Frontal cortex (tissue), 3 donors: ENCODE measurements at regions not wholly inside any gene's neighbourhood (a gene's known extent, or its start where the extent isn't known, plus 50 kb on each side); places are given as distances from the start of the nearest gene placed in this dataset.
"Not testable (repeated sequence)": the region's sequence is repeated elsewhere in the genome, so short reads cannot be mapped to it uniquely, and the experiment has no call there.

Experiments
- DNase-seq, 2 donors: peaks; one replicate each; pipeline ENCODE4 v3.0.0; 2012; ENCODE audit warnings: low spot score in 2 of 2
- FAIRE-seq: peaks from 2 replicates; lab custom pipeline; 2012; peaks lifted over from hg19 to GRCh38; lab: Jason Lieb, UNC
- donor health status: control.
- donor health status: control.
- donor health status: control.

DNA sequence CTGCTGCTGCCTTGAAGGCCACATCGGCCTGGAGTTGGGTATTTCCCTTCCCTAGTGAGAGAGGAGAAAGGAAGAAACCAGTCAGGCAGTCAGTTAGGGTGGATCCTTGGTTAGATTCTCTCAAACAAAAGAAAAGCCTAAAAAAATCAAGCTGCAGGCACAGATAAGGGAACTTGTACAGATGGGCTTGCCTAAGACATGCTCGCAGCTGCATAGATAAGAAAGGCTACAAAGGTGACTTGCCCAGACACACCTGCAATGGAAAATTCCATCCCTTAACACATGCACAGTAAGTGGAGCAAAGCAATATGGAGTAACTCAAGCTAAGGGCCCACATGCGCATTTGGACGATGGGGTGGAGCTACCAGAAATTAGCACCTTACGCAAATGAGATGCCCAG lies 199.7 kb upstream of the ARPP21 start:
- FAIRE-seq: no peak
- no peak for DNase-seq

- no peak for DNase-seq
- FAIRE-seq: no peak
Measured at GRCh38 chr3:35440826-35441225, 198.5 kb upstream of the ARPP21 start.

DNA sequence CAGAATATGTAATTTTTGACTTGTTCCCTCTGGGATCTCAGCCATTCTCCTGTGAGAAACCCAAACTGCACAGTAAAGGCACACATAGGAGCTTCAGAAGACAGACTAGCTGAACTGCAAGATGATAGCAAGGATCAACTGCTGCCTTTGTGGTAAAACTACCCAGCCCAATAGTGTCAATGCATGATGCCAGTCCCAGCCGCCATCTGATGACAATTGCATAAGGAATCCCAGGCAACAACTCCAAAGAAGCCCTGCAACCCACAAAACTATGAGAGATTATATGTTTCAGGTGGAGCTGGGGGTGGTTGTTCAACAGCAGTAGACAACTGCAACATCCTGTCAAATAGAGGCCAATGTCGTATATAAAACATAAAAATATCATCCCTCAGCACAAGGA lies 192.4 kb upstream of the ARPP21 start:
- FAIRE-seq (no peak), DNase-seq (no peak)

- no peak for FAIRE-seq
- no peak for DNase-seq
Measured at GRCh38 chr3:35448121-35448520, 191.2 kb upstream of the ARPP21 start.

DNA sequence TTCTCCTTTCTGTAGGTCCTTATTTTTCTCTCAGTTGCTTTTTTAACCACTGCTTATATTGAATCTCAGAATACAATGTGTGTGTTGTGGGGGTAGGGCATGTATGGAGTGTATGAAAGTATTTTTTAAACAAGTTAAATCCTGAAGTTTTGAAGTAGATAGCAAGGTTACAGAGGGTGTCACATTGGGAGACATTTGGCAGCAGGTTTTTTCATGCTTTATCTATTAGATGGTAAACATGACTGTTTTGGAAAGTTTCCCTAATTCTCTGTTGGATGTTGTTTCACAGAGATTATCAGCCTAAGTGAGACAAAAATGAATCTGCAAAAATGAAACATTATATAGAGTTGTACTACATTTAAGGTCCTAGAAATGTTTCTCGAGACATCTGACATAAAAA lies 190.6 kb upstream of the ARPP21 start:
- DNase-seq (no peak), FAIRE-seq (no peak)

DNA sequence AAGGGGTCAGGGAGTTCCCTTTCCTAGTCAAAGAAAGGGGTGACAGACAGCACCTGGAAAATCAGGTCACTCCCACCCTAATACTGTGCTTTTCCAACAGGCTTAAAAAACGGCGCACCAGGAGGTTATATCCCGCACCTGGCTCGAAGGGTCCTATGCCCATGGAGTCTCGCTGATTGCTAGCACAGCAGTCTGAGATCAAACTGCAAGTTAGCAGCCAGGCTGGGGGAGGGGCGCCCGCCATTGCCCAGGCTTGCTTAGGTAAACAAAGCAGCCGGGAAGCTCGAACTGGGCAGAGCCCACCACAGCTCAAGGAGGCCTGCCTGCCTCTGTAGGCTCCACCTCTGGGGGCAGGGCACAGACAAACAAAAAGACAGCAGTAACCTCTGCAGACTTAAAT lies 184.5 kb upstream of the ARPP21 start:
- DNase-seq, FAIRE-seq: not testable (repeated sequence)

DNA sequence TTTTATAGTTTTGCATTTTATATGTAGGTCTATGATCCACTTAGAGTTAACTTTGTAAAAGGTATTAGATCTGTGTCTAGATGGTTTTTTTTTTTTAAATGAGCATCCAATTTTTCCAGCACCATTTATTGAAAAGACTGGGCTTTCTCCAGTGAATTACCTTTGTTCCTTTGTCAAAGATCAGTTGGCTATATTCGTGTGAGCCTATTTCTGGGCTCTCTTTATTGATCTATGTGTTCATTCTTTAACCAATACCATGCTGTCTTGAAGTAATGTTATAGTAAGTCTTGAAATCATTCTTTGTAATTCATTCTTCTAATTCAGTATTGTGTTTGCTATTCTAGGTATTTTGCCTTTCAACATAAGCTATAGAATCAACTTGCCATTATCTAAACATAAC lies 165.4 kb upstream of the ARPP21 start:
- FAIRE-seq (no peak), DNase-seq (no peak)

DNA sequence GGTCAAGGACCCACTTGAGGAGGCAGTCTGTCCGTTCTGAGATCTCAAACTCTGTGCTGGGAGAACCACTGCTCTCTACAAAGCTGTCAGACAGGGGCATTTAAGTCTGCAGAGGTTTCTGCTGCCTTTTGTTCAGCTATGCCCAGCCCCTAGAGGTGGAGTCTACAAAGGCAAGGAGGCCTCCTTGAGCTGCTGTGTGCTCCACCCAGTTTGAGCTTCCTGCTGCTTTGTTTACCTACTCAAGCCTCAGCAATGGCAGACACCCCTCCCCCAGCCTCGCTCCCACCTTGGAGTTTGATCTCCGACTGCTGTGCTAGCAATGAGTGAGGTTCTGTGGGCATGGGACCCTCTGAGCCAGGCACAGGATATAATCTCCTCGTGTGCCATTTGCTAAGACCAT lies 156.8 kb upstream of the ARPP21 start:
- FAIRE-seq, DNase-seq: not testable (repeated sequence)

GRCh38 chr3:35483131-35483530 lies 156.2 kb upstream of the ARPP21 start:
- FAIRE-seq (no peak), DNase-seq (no peak)

GRCh38 chr3:35484929-35485530 lies 154.3 kb upstream of the ARPP21 start:
- FAIRE-seq (no peak), DNase-seq (no peak)

DNA sequence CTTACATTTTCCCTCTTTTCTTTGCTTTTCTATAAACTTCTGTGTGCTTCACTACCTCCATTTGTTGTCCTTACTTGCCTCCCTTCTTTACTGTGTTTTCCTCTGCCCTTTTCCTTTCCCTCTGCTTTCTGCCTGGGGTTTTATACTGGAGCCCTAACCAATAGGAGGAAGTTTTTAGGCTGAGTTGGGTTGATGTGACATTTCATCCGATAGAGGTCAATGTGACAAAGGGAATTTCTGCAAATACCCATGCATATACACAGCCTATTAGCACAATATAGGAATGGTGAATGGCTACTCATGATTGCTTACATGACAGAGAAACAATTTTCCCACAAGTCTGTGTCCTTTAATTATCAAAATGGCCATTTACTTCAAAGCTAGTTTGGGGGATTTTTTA lies 153.0 kb upstream of the ARPP21 start:
- no peak for DNase-seq
- no peak for FAIRE-seq

DNA sequence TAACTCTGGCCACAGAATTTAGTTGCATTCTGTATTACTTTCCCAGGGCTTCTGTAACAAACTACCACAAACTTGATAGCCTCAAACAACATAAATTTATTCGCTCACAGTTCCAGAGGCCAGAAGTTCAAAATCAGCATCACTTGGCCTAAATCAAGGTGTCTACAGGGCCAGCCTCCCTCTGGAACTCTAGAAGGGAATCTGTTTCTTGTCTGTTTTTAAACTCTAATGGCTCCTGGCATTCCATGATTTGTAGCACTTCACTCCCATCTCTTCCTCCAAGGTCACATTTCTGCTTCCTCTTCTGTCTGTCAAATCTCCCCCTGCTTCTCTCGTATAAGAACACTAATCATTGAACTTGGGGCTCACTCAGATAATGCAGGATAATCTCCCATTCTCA lies 151.9 kb upstream of the ARPP21 start:
- no peak for FAIRE-seq

GRCh38 chr3:35488526-35488925 lies 150.8 kb upstream of the ARPP21 start:
- DNase-seq (no peak), FAIRE-seq (no peak)

More for the DNA sequence above, 151.9 kb upstream of the ARPP21 start:
- no peak for DNase-seq

DNA sequence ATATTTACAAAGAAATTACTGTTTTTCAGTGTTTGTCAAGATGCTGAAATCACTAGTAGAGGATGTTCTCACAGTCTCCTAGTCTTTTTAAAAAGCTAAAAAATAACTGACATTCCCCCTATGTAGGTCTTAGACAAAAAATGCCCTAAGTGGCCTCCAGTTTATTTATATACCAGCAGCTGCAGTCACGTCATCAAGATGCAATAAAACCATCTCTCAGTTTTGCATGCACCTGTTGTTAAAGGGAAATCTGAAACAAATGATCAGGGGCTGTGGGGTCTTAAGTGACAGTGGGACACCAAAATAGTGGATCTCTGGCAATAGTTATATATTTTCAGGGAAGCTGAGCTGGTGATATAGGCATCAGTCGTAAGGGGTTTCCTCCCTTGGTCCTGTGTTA lies 146.5 kb upstream of the ARPP21 start:
- FAIRE-seq (no peak), DNase-seq (no peak)

DNA sequence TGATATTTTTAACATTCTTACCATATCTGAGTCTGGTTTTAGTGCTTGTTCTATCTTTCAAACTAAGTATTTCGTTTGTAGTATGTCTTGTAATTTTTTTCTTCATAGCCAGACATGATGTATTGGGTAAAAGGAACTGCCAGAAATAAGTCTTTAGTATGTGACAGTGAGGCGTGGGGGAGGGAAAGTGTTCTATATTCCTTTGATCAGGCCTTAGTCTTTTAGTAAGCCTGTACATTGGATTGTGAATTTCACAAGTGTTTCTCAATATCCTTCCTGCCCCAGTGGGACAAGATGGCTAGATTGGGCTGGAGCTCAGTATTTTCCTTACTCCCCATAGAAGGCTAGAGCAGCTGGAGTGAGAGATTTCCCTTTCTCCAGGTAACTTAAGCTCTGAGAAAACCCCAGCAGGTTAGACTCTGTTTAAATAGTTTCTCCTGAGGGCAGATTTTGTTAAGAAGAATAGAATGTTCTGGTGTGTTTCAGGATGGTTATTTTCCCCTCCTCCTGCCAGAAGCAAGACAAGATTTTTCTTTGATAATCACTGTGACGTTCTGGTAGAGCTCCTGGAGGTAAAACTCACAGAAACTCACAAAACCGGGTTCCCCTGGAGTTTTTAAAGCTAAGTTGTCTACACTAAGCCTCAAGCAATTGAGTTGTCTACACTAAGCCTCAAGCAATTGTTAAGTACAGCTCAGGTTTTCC lies 140.7 kb upstream of the ARPP21 start:
- DNase-seq: no peak
- no peak for FAIRE-seq

- DNase-seq (no peak), FAIRE-seq (no peak)
Measured at GRCh38 chr3:35500641-35501350, 138.5 kb upstream of the ARPP21 start.

GRCh38 chr3:35502699-35503098 lies 136.6 kb upstream of the ARPP21 start:
- DNase-seq (no peak), FAIRE-seq (no peak)

DNA sequence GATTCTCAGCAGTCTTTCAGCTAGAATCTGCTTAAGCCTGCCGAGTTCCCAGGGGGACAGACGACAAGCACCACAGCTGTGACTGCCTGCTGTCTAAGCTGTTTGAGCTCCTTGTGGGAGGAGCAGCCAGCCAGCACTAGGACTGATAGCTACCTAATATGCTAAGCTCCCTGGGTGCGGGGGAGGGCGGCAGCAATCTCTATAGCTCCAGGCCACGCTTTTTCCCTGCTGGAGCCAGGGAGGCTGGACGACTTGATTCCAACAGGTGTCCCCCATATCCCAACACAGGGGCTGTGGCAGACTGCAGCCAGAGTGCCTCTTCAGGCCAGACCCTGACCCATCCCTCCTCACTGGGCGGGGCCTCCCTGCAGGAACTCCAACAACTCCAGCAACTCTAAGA lies 134.1 kb upstream of the ARPP21 start:
- FAIRE-seq (no peak), DNase-seq (no peak)

- FAIRE-seq (no peak), DNase-seq (no peak)
Measured at GRCh38 chr3:35505772-35506171, 133.6 kb upstream of the ARPP21 start.

DNA sequence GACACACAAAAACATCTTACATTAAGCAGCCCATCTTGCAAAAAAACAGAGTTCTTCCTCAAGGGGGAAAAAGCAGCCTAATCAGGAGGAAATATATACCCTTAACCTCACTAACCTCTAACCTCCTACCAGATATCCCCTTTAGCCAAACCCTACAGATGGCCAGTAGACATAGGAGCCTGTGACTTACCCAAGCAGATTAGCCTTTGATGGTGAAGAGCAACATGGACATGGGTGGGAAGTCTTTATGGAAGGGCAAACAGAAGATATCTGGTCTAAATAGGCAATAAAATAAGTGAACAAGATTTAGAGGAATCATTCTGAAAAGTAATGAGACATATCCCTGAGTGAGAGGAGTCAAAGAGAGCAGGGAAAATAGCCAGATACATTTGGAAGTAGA lies 119.4 kb upstream of the ARPP21 start:
- FAIRE-seq (no peak), DNase-seq (no peak)

GRCh38 chr3:35521196-35521595 lies 118.1 kb upstream of the ARPP21 start:
- FAIRE-seq (no peak), DNase-seq (no peak)
